Left cardiac atrium (tissue), 4 donors: ENCODE measurements at regions not wholly inside any gene's neighbourhood (a gene's known extent, or its start where the extent isn't known, plus 50 kb on each side); places are given as distances from the start of the nearest gene placed in this dataset.
A peak's percentile ranks its signal among the peaks of the same experiment; 100 is the strongest.

Source experiments
- ATAC-seq, 2 donors: fragments of 200-7000 bp; cut with Tn5 transposase; one replicate each; pipeline ENCODE4 v1.9.1; 2020; ENCODE audit warnings: mild to moderate bottlenecking in 2 of 2, moderate library complexity in 2 of 2
- DNase-seq: peaks from one replicate; pipeline ENCODE4 v3.0.0-alpha.2; 2020
- intact Hi-C, 2 donors: fragments of 100-400 bp; cut with DNase I; formaldehyde crosslinking; loops; one replicate each; pipeline versions ENCODE4 v1.14.1 to v1.15.1; 2022 to 2023
- donor health status: DM: no; HTN: yes; CAD: no.
- donor health status: DM: no; HTN: yes; CAD: no; lungs with severe emphysema.
- donor health status: DM: yes; HTN: yes; CAD: no.
- donor health status: Dilated cardiomyopathy.

GRCh38 chr3:135805752-135806151 is 159.8 kb upstream of the PPP2R3A start:
- DNase-seq, result no peak
- no peak for ATAC-seq
- intact Hi-C loops, result no loop called here

DNA sequence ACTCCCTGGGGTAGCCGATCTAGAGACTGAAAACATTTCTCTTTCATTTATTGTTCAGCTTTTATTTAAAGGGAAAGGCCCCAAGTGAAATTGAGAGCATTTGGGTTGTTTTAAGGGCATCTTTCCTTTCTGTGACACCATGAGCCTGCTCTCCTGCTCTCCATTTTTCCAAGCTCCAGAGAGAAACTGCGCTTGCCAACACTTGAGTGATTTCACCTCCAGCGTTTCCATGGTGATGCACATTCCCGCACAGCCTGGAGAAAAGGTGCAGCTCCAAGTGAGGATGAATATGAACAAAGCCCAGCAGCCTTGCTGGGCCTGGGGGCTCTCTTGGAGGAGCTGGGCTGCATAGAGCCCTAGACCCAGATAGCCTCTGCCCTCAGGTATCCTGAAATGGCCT is 159.2 kb upstream of the PPP2R3A start:
- DNase-seq, result no peak
- no peak for ATAC-seq
- intact Hi-C loops, result no loop called here

DNA sequence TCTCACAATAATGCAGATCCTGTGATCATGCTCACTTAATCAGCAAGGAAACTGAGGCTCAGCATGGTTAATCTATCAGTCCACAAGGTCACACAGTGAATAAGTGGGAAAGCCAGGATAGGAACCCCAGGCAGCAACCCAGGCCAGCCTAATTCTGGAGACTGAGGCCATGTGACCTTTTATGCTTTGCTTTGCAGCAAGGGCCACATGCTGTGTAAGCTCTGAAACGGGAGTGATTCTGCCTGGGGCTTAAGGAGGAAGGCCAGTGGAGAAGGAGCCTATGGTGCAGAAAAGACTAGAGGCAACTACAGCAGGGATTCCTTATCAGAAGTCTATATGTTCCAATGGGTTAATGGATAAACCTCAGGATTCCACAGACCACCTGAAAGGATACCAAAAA is 157.6 kb upstream of the PPP2R3A start:
- DNase-seq, result no peak
- ATAC-seq, result no peak
- intact Hi-C loops, result no loop called here

- no peak for DNase-seq
Observed at GRCh38 chr3:135809021-135809634, 156.4 kb upstream of the PPP2R3A start.

GRCh38 chr3:135811651-135812050 is 153.9 kb upstream of the PPP2R3A start:
- intact Hi-C loops, result no loop called here
- ATAC-seq, result no peak
- no peak for DNase-seq

More at GRCh38 chr3:135809021-135809634, 156.4 kb upstream of the PPP2R3A start:
- no peak for ATAC-seq
- intact Hi-C loops, result no loop called here

GRCh38 chr3:135812057-135812456 is 153.5 kb upstream of the PPP2R3A start:
- no peak for DNase-seq
- intact Hi-C loops, result no loop called here

DNA sequence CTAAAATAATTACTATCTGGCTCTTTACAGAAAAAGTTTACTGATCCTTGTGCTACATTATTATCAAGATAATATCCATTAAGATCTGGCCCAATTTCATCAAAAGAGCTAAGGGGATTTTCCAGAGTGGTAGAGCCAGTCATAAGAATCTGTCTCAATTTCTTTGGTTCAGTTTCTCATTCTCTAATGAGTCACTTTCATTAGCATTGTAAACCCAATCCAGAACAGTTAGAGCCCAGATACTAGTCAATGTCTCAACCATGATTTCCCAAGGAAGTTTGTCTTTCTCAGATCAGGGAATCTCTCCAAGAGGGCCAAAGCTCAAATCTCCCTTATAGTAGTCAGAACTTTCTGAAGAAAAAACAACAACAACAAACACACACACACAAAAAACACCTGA is 131.1 kb upstream of the PPP2R3A start:
- ATAC-seq, result no peak
- no peak for DNase-seq
- intact Hi-C loops, result no loop called here

More at GRCh38 chr3:135812057-135812456, 153.5 kb upstream of the PPP2R3A start:
- no peak for ATAC-seq

GRCh38 chr3:135837977-135838631 is 127.4 kb upstream of the PPP2R3A start:
- intact Hi-C loops, result no loop called here
- no peak for ATAC-seq
- no peak for DNase-seq

GRCh38 chr3:135840436-135840835 is 125.1 kb upstream of the PPP2R3A start:
- ATAC-seq (no peak), DNase-seq (no peak)
- intact Hi-C loops, result no loop called here

GRCh38 chr3:135844386-135844785 is 121.1 kb upstream of the PPP2R3A start:
- DNase-seq (no peak), ATAC-seq (no peak)
- intact Hi-C loops, result no loop called here

DNA sequence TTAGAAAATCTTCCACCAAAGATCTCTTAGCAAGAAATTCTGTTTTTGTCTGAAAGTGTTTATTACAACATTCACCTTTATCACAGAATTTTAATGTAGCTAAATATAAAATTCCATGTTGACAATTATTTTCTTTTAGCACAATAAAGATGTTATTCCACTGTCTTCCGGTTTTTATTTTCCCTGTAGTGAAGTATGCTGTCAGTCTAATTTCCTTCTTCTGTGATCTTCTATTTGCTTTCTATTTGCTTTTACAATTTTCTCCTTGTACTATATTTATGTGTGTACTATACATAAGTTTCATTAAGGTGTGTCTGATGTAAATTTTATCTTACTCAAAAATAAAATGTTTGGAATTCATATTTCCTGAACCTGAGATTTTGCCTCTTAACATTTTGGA is 117.5 kb upstream of the PPP2R3A start:
- intact Hi-C loops, result no loop called here
- DNase-seq (no peak), ATAC-seq (no peak)

GRCh38 chr3:135849827-135850226 is 115.7 kb upstream of the PPP2R3A start:
- ATAC-seq, result no peak
- intact Hi-C loops, result no loop called here
- no peak for DNase-seq

DNA sequence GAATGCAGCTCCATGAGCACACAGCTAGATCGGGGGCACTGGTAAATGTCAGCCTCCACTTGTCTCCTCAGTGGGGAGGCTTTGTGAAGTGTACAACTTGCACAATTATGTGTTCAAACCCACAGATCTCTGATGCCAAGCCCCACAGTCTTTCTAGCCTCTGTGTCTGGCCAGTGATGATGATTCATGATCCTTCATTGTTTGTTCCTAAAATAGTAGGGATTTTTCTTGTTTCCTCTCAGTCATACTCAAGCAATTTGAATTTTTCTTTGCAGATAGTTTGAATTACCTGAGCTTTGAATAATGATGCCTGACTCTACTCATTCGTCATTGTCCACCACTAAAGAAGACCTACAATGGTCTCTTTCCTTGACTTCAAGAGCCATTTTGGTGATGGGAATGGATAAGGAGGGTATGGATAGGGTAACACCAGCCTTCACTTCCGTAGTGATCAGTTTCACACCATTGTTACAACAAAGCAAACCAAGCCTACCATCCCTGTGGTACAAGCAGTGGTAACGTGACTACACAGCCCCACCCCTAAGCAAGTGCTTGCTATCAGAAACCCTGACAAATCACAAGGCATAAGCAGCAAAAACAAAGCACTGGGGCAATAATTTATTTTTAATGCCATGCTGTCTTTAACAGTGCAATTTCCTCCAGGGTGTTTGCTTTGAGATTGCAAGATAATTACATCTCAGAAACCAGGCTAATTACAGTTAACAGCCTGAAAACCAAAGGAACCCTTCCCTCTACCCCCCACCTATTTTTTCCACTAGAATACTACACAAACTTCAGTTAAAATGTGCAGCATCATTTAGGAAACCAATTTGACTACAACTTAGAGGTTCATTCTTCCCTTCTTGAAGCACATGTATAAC is 114.1 kb upstream of the PPP2R3A start:
- intact Hi-C loops, result no loop called here
- no peak for ATAC-seq
- DNase-seq, result no peak

- ATAC-seq (no peak), DNase-seq (no peak)
- intact Hi-C loops, result no loop called here
Observed at GRCh38 chr3:135853981-135854380, 111.5 kb upstream of the PPP2R3A start.

GRCh38 chr3:135860761-135861160 is 104.8 kb upstream of the PPP2R3A start:
- DNase-seq (no peak), ATAC-seq (no peak)
- intact Hi-C loops, result no loop called here

DNA sequence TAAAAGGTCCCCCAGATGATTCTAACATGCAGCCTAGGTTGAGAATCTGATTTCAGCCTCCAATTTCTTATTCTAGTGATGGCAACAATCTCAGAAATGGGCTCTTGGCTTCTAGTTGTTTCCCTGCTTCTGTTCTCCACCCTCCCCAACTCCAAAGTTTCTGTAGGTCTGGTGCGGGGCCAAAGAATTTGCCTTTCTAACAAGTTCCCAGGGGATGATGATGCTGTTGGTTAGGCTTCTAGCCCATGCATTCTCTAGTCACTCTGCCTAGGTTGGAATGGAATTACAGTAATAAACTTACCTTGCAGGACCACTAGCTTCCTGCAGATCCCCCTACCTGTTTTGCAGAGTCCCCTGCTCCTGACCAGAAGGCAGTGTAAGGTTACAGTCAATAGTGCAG is 103.2 kb upstream of the PPP2R3A start:
- intact Hi-C loops, result no loop called here
- ATAC-seq, result no peak
- no peak for DNase-seq

DNA sequence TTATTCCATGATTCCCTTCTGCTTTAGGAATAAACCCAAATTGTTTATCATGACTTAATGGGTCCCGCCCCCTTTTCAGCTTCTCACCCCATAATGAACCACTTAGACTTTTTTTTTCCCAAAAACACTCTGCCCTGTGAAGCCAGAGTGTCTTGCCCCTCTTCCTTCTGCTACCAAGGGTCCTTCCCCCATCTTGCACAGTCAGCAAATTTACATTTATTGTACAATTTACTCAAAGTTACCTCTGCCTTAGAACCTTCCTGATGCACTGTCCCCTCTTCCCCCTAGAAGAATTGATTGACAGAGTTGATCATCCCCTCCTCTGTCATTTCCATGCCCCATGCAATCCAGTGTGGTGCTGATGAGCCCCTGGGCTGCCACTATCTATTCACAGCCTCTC is 101.5 kb upstream of the PPP2R3A start:
- DNase-seq, result no peak
- intact Hi-C loops, result no loop called here
- no peak for ATAC-seq

- ATAC-seq, result no peak
- no peak for DNase-seq
- intact Hi-C loops, result no loop called here
Observed at GRCh38 chr3:135865085-135865484, 100.4 kb upstream of the PPP2R3A start.

- DNase-seq (no peak), ATAC-seq (peak; percentile 81 to 89)
- intact Hi-C loops, result no loop called here
Observed at GRCh38 chr3:135865553-135865952, 100.0 kb upstream of the PPP2R3A start.

DNA sequence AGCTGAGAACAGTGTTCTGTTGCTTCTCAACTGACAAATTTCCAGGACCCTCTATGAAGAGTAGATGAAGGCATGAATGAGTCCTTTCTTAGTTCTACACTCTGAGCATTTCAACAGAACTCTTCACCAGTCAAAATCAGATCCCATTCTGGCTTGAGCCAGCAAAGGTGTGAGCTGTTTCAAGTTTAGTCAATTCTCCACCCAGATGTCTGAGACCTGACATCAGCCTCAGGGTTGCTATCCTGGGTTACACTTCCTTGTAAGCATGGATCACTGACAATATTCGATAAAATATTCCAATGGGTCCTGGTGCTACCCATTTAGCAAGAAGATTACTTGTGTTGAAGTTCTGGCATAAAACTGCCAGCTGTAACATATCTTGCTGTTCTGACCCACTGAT is 97.6 kb upstream of the PPP2R3A start:
- ATAC-seq (no peak), DNase-seq (no peak)
- intact Hi-C loops, result no loop called here
